ENCODE measurements at regions not wholly inside any gene's neighbourhood (a gene's known extent, or its start where the extent isn't known, plus 50 kb on each side); places are given as distances from the start of the nearest gene placed in this dataset.

GRCh38 chr15:96027501-96027900, 303.0 kb upstream of the NR2F2 start:
- Histone ChIP-seq H3F3A (replicated peaks; ENCODE audit: low read depth) (no peaks in the 10 kb centered on the region), H3K27me3 (ENCODE audit: insufficient read depth) (no peaks in the 10 kb centered on the region), H3K79me2 (replicated peaks; ENCODE audit: insufficient read depth) (no peaks in the 10 kb centered on the region), H3K4me2 (no peak overlapping the region), H3K4me3 (no peak overlapping the region), H4K20me1 (replicated peaks; ENCODE audit: insufficient read depth) (no peaks in the 10 kb centered on the region), H2AFZ (no peak overlapping the region), H3K4me1 (ENCODE audit: insufficient read depth) (no peaks in the 10 kb centered on the region), H3K36me3 (ENCODE audit: insufficient read depth) (no peaks in the 10 kb centered on the region), H3K9me2 (ENCODE audit: insufficient read depth) (peaks cover 6% of the 10 kb centered on the region; the same call in 1 of the 2 replicates), H3K27ac (ENCODE audit: low read depth) (no peak overlapping the region)
- Mint-ChIP-seq H3K4me3 (no peak overlapping the region), H3K9me3 (no peaks in the 10 kb centered on the region), H3K36me3 (ENCODE audit: low read depth) (no peaks in the 10 kb centered on the region), H3K27ac (no peak overlapping the region), H3K27me3 (ENCODE audit: insufficient read depth, low read depth, poor library complexity) (no peaks in the 10 kb centered on the region), H3K4me1 (no peaks in the 10 kb centered on the region)
- TF ChIP-seq CTCF (conservative IDR thresholded peaks at IDR 0.05; ENCODE audit: low read depth in 2 of 2) (no peak), EZH2 (IDR thresholded peaks at IDR 0.05; ENCODE audit: low read depth, unreplicated experiment) (no peak), EZH2phosphoT487 (IDR thresholded peaks at IDR 0.05; ENCODE audit: unreplicated experiment) (no peak), ZNF331 (CRISPR knock-in tag; IDR thresholded peaks at IDR 0.05; ENCODE audit: low read depth) (no peak), STAT1 (IDR thresholded peaks at IDR 0.05; ENCODE audit: unreplicated experiment) (no peak), ZNF462 (CRISPR knock-in tag; IDR thresholded peaks at IDR 0.05) (no peak), JUNB (IDR thresholded peaks at IDR 0.05; ENCODE audit: unreplicated experiment) (no peak), NANOG (IDR thresholded peaks at IDR 0.05; ENCODE audit: borderline replicate concordance) (no peak), CREB1 (CRISPR knock-in tag; IDR thresholded peaks at IDR 0.05; ENCODE audit: low read depth) (no peak), POLR2AphosphoS5 (IDR thresholded peaks at IDR 0.05; ENCODE audit: low read depth) (no peak), ZNF114 (CRISPR knock-in tag; IDR thresholded peaks at IDR 0.05) (no peak)
- TF ChIP-seq, protein P1, sequence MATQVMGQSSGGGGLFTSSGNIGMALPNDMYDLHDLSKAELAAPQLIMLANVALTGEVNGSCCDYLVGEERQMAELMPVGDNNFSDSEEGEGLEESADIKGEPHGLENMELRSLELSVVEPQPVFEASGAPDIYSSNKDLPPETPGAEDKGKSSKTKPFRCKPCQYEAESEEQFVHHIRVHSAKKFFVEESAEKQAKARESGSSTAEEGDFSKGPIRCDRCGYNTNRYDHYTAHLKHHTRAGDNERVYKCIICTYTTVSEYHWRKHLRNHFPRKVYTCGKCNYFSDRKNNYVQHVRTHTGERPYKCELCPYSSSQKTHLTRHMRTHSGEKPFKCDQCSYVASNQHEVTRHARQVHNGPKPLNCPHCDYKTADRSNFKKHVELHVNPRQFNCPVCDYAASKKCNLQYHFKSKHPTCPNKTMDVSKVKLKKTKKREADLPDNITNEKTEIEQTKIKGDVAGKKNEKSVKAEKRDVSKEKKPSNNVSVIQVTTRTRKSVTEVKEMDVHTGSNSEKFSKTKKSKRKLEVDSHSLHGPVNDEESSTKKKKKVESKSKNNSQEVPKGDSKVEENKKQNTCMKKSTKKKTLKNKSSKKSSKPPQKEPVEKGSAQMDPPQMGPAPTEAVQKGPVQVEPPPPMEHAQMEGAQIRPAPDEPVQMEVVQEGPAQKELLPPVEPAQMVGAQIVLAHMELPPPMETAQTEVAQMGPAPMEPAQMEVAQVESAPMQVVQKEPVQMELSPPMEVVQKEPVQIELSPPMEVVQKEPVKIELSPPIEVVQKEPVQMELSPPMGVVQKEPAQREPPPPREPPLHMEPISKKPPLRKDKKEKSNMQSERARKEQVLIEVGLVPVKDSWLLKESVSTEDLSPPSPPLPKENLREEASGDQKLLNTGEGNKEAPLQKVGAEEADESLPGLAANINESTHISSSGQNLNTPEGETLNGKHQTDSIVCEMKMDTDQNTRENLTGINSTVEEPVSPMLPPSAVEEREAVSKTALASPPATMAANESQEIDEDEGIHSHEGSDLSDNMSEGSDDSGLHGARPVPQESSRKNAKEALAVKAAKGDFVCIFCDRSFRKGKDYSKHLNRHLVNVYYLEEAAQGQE (IDR thresholded peaks at IDR 0.05; ENCODE audit: unreplicated experiment), result no peak
- TF ChIP-seq, protein P2, sequence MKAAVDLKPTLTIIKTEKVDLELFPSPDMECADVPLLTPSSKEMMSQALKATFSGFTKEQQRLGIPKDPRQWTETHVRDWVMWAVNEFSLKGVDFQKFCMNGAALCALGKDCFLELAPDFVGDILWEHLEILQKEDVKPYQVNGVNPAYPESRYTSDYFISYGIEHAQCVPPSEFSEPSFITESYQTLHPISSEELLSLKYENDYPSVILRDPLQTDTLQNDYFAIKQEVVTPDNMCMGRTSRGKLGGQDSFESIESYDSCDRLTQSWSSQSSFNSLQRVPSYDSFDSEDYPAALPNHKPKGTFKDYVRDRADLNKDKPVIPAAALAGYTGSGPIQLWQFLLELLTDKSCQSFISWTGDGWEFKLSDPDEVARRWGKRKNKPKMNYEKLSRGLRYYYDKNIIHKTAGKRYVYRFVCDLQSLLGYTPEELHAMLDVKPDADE (IDR thresholded peaks at IDR 0.05), result no peak
- ATAC-seq (no peak), DNase-seq (ENCODE audit: low spot score) (no peak)
